Stimulated activated naive B cell treated with anti-CD40 and anti-IgM and Interleukin-4, amounts not matched to agents 10 μg/mL and 1 μg/mL and 100 μg/mL, for 72 hours (primary cell): ENCODE measurements at regions not wholly inside any gene's neighbourhood (a gene's known extent, or its start where the extent isn't known, plus 50 kb on each side); places are given as distances from the start of the nearest gene placed in this dataset.
"Not testable (repeated sequence)": the region's sequence is repeated elsewhere in the genome, so short reads cannot be mapped to it uniquely, and the experiment has no call there.

ENCODE experiments used
- ATAC-seq, 2 donors: fragments of 150-1000 bp; cut with Tn5 transposase; replicated peaks; 2 replicates each; pipeline ENCODE4 v1.10.0; 2021; ENCODE audit warnings: moderate library complexity in 1 of 2
- DNase-seq: peaks from one replicate; pipeline ENCODE4 v3.0.0; 2021
- H3K27ac Mint-ChIP-seq: one replicate; pipeline ENCODE4 v1.8.0; 2022; ENCODE audit warnings: mild to moderate bottlenecking, mixed read lengths
- H3K27me3 Mint-ChIP-seq, 2 donors: one replicate each; pipeline ENCODE4 v1.8.0; 2022; ENCODE audit warnings: mixed read lengths in 2 of 2
- H3K36me3 Mint-ChIP-seq, 2 donors: one replicate each; pipeline ENCODE4 v1.8.0; 2022; ENCODE audit warnings: mixed read lengths in 2 of 2, mild to moderate bottlenecking in 1 of 2
- H3K4me1 Mint-ChIP-seq, 2 donors: one replicate each; pipeline ENCODE4 v1.8.0; 2022; ENCODE audit warnings: mixed read lengths in 2 of 2, mild to moderate bottlenecking in 1 of 2
- H3K4me3 Mint-ChIP-seq, 2 donors: one replicate each; pipeline ENCODE4 v1.8.0; 2022; ENCODE audit warnings: mild to moderate bottlenecking in 2 of 2, mixed read lengths in 2 of 2, moderate library complexity in 1 of 2
- H3K9me3 Mint-ChIP-seq, 2 donors: one replicate each; pipeline ENCODE4 v1.8.0; 2022; ENCODE audit warnings: mixed read lengths in 2 of 2, mild to moderate bottlenecking in 1 of 2

- Mint-ChIP-seq H3K27ac (no peak overlapping the region), H3K9me3 (peaks cover 5 to 14% of the 10 kb centered on the region in 2 donors), H3K27me3 (peaks cover 0 to 3% of the 10 kb centered on the region in 2 donors), H3K4me3 (no peak overlapping the region), H3K36me3 (no peaks in the 10 kb centered on the region), H3K4me1 (peaks cover 0 to 3% of the 10 kb centered on the region in 2 donors)
- no peak for DNase-seq
- ATAC-seq = no peak
These were observed 76.3 kb upstream of the ABCB5 start for GRCh38 chr7:20539201-20539600.

DNA sequence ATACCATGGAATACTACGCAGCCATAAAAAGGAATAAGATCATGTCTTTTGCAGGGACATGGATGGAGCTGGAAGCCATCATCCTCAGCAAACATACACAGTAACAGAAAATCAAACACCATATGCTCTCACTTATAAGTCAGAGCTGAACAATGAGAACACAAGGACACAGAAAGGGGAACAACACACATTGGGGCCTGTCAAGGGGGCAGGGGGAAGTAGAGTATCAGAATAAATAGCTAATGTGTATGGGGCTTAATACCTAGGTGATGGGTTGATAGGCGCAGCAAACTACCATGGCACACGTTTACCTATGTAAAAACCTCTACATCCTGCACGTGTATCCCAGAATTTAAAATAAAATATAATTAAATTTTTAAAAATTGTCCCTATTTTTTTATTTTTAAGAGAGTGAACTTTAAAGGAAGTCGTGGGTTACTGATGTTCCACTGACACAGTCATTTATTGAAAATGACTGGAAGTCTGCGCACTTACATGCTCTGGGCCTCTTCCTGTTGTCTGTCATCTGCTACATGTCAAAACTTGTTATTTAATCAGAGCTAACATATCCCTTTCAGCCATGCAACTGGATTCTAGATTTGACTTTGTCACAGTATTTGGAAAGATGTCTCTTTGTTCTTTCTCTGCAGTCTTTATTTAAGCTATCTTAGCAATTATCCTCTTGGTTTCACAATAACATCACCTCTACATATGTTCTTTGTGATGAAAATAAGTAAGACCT is 73.7 kb upstream of the ABCB5 start:
- no peak overlapping the region for H3K27ac Mint-ChIP-seq
- ATAC-seq = peak; percentile 60 to 61
- peaks cover 5 to 14% of the 10 kb centered on the region in 2 donors for H3K9me3 Mint-ChIP-seq
- peaks cover 0 to 3% of the 10 kb centered on the region in 2 donors for H3K27me3 Mint-ChIP-seq
- H3K4me1 Mint-ChIP-seq = peaks cover 0 to 3% of the 10 kb centered on the region in 2 donors
- no peak overlapping the region for H3K4me3 Mint-ChIP-seq
- H3K36me3 Mint-ChIP-seq = no peaks in the 10 kb centered on the region
- no peak for DNase-seq

DNA sequence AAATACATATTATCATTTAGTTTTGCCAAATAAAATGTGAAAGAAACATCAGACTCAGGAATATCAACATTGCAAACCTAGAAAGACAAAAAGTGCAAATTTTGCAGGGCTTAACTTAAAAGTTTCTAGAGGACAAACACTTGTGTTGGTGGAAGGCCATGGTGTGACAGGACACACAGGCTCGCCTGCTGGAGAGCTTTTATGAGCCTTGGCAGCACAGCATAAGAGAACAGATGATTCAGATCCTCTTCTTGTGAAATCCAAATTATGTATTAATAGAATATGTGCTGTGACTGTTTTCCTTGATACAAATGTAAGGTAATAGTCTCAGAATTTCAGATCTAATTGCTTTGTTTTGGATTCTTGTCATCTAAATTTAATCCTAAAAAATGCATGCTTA is 72.9 kb upstream of the ABCB5 start:
- no peaks in the 10 kb centered on the region for H3K36me3 Mint-ChIP-seq
- peaks cover 5 to 12% of the 10 kb centered on the region in 2 donors for H3K9me3 Mint-ChIP-seq
- no peak overlapping the region for H3K27ac Mint-ChIP-seq
- peaks cover 0 to 3% of the 10 kb centered on the region in 2 donors for H3K4me1 Mint-ChIP-seq
- DNase-seq (no peak), ATAC-seq (no peak)
- H3K4me3 Mint-ChIP-seq = no peak overlapping the region
- peaks cover 0 to 3% of the 10 kb centered on the region in 2 donors for H3K27me3 Mint-ChIP-seq

DNA sequence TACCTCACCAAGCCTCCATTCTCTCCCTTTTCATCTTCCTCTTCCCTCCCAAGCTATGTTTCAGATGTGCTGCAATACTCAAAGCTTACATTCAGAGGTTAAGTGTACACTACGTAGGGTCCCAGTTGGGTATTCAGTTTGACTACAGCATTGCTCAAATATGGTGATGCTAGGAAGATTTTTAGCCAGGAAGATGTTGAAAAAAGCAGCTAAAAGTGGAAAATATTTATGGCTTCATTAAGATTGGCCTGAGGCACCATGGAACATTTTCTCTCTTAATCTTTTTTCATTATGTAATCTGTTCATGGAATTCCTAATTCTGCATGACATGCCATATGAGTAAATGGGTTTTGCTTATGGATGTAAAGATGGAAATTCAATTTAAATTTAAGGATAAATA is 72.0 kb upstream of the ABCB5 start:
- peaks cover 0 to 3% of the 10 kb centered on the region in 2 donors for H3K4me1 Mint-ChIP-seq
- H3K9me3 Mint-ChIP-seq = peaks cover 5 to 12% of the 10 kb centered on the region in 2 donors
- peaks cover 0 to 3% of the 10 kb centered on the region in 2 donors for H3K27me3 Mint-ChIP-seq
- no peaks in the 10 kb centered on the region for H3K36me3 Mint-ChIP-seq
- no peak overlapping the region for H3K4me3 Mint-ChIP-seq
- no peak for ATAC-seq
- H3K27ac Mint-ChIP-seq = no peak overlapping the region
- DNase-seq = no peak

GRCh38 chr7:20545016-20545415 is 70.5 kb upstream of the ABCB5 start:
- no peaks in the 10 kb centered on the region for H3K36me3 Mint-ChIP-seq
- peaks cover 5 to 11% of the 10 kb centered on the region in 2 donors for H3K9me3 Mint-ChIP-seq
- no peak overlapping the region for H3K27ac Mint-ChIP-seq
- no peak overlapping the region for H3K4me3 Mint-ChIP-seq
- DNase-seq (no peak), ATAC-seq (no peak)
- peaks cover 0 to 3% of the 10 kb centered on the region in 2 donors for H3K4me1 Mint-ChIP-seq
- H3K27me3 Mint-ChIP-seq = peaks cover 0 to 3% of the 10 kb centered on the region in 2 donors

DNA sequence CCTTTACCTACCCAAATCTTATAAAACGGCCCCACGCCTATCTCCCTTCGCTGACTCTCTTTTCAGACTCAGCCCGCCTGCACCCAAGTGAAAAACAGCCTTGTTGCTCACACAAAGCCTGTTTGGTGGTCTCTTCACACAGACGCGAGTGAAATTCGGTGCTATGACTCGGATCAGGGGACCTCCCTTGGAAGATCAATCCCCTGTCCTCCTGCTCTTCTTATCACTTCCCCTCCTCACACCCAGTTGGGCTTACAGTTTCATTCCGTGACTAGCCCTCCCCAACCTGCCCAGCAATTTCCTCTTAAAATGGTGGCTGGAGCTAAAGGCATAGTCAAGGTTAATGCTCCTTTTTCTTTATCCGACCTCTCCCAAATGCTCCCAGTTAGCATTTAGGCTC is 68.5 kb upstream of the ABCB5 start:
- H3K4me3 Mint-ChIP-seq, ATAC-seq, H3K36me3 Mint-ChIP-seq, DNase-seq, H3K4me1 Mint-ChIP-seq, H3K9me3 Mint-ChIP-seq, H3K27me3 Mint-ChIP-seq, H3K27ac Mint-ChIP-seq: not testable (repeated sequence)

- no peak for ATAC-seq
- DNase-seq = no peak
- Mint-ChIP-seq H3K4me1 (no peaks in the 10 kb centered on the region), H3K27ac (no peak overlapping the region), H3K36me3 (no peaks in the 10 kb centered on the region), H3K27me3 (no peaks in the 10 kb centered on the region), H3K9me3 (peaks cover 0 to 1% of the 10 kb centered on the region in 2 donors), H3K4me3 (no peak overlapping the region)
These were observed 61.4 kb upstream of the ABCB5 start for GRCh38 chr7:20554072-20554471.

- no peak overlapping the region for H3K4me3 Mint-ChIP-seq
- peaks cover 0 to 1% of the 10 kb centered on the region in 2 donors for H3K9me3 Mint-ChIP-seq
- no peaks in the 10 kb centered on the region for H3K27me3 Mint-ChIP-seq
- H3K36me3 Mint-ChIP-seq = no peaks in the 10 kb centered on the region
- no peaks in the 10 kb centered on the region for H3K4me1 Mint-ChIP-seq
- no peak overlapping the region for H3K27ac Mint-ChIP-seq
- no peak for DNase-seq
- no peak for ATAC-seq
These were observed 59.4 kb upstream of the ABCB5 start for GRCh38 chr7:20556091-20556490.

GRCh38 chr7:20557116-20557515 is 58.4 kb upstream of the ABCB5 start:
- no peaks in the 10 kb centered on the region for H3K4me1 Mint-ChIP-seq
- no peaks in the 10 kb centered on the region for H3K27me3 Mint-ChIP-seq
- no peak overlapping the region for H3K27ac Mint-ChIP-seq
- DNase-seq = no peak
- H3K36me3 Mint-ChIP-seq = no peaks in the 10 kb centered on the region
- peaks cover 0 to 1% of the 10 kb centered on the region in 2 donors for H3K9me3 Mint-ChIP-seq
- ATAC-seq = no peak
- H3K4me3 Mint-ChIP-seq = no peak overlapping the region

DNA sequence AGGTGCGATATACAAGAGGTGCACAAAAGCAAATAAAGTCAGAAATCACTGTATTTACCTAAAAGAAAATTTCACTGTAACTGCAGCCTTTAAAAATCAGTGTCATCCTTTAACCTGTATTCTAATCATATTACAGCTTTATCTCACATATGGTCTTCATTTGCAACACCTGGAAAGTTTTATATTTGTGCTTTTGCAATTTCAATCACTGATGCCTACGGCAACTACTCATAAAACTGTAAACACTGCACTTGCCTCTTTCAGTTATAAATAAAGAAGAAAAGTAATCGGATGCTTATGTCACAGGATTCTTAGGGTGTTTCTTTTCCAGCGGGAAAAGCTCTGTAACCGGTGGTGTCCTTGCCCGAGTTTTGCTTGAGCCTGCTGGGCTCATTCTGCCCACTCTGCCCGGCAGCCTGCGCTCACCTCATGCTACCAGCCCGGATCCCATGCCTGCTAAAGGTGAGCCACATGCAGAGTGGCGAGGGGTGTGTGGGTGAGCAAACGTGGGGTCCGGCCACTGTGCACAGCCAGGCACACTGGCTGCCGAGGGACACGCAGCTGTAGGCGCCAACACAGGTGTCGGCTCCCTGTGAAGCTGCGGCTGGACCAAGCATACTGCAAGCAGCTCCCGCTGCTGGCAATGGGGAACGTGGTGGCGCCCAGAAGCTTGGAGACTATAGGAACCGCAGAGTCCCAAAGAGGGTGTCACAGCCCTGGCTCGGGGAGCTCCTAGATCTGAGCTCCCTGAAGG is 56.3 kb upstream of the ABCB5 start:
- H3K27me3 Mint-ChIP-seq = no peaks in the 10 kb centered on the region
- no peak overlapping the region for H3K27ac Mint-ChIP-seq
- peaks cover 0 to 1% of the 10 kb centered on the region in 2 donors for H3K9me3 Mint-ChIP-seq
- H3K4me3 Mint-ChIP-seq = no peak overlapping the region
- no peak for ATAC-seq
- no peak for DNase-seq
- H3K36me3 Mint-ChIP-seq = no peaks in the 10 kb centered on the region
- no peaks in the 10 kb centered on the region for H3K4me1 Mint-ChIP-seq

- no peaks in the 10 kb centered on the region for H3K36me3 Mint-ChIP-seq
- H3K27me3 Mint-ChIP-seq = no peaks in the 10 kb centered on the region
- ATAC-seq (no peak), DNase-seq (no peak)
- H3K4me3 Mint-ChIP-seq = no peak overlapping the region
- no peak overlapping the region for H3K27ac Mint-ChIP-seq
- H3K9me3 Mint-ChIP-seq = peaks cover 0 to 1% of the 10 kb centered on the region in 2 donors
- H3K4me1 Mint-ChIP-seq = no peaks in the 10 kb centered on the region
These were observed 55.6 kb upstream of the ABCB5 start for GRCh38 chr7:20559883-20560282.

DNA sequence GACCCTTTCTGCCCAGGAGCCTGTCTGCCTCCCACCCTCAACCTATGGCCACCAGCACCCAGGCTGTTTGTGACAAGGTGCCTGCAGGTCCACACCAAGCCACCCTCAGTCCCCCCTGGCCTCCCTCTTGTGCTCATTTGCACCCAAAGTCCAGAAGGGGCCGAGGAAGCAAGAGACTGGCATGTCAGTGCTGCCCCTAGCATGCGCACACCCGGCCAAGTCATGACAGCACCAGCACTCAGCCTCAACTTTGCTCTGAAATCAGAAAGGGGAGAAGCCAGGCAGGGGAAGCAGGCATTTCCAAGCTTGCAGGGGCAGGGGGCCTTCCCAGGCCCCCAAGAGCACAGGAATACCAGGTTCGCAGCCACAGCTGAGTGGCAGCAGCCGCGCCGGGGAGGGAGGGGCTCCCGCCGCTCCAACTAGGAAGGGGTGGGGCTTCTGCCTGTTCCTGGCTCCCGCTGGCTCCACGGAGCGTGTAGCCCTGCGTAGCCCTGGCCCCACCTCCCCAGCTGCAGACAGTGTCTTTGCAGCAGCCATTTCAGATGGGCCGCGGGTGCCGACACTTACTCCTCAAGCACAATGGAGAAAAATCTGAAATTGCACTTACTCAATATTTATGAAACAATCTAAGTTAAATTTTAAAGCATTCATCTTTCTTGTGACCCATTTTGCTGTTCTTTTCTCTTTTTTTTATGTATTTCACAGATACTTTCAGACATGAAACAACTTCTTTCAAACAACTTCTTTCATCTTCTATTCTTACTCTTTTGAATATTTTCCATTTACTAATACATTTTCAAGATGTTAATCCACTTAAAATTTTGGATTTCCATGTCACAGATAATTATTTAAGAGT is 54.9 kb upstream of the ABCB5 start:
- Mint-ChIP-seq H3K4me1 (no peaks in the 10 kb centered on the region), H3K4me3 (no peak overlapping the region), H3K27me3 (no peaks in the 10 kb centered on the region), H3K36me3 (no peaks in the 10 kb centered on the region), H3K9me3 (peaks cover 0 to 1% of the 10 kb centered on the region in 2 donors), H3K27ac (no peak overlapping the region)
- ATAC-seq (no peak), DNase-seq (no peak)

- Mint-ChIP-seq H3K27me3 (no peaks in the 10 kb centered on the region), H3K4me3 (no peak overlapping the region), H3K9me3 (no peaks in the 10 kb centered on the region), H3K4me1 (no peaks in the 10 kb centered on the region), H3K27ac (no peak overlapping the region), H3K36me3 (no peaks in the 10 kb centered on the region)
- DNase-seq = no peak
- ATAC-seq = no peak
These were observed 54.0 kb upstream of the ABCB5 start for GRCh38 chr7:20561466-20561865.

DNA sequence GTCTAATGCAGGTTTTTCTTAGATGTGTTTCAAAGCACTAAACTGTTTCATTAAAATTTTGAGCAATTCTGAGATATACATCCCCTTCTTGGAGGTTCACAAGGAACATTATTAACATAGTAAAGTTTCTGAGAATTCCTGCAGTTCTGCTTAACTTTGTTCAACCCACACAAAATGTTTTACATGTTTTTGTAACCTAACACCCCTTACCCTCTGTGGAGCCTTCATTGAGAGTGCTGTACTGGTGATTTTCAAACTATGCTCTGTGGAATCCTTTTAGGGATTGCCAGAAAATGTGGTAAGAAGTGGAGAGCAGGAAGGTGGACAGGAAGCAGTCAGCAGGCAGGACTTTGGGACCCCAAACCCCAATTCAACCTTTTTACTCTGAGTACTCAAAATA is 53.6 kb upstream of the ABCB5 start:
- ATAC-seq = no peak

More for the DNA sequence above, 53.6 kb upstream of the ABCB5 start:
- H3K36me3 Mint-ChIP-seq = no peaks in the 10 kb centered on the region
- no peak overlapping the region for H3K4me3 Mint-ChIP-seq
- H3K27me3 Mint-ChIP-seq = no peaks in the 10 kb centered on the region
- H3K4me1 Mint-ChIP-seq = no peaks in the 10 kb centered on the region
- no peak for DNase-seq
- H3K9me3 Mint-ChIP-seq = no peaks in the 10 kb centered on the region
- H3K27ac Mint-ChIP-seq = no peak overlapping the region
